Breast epithelium (tissue), 4 donors: ENCODE measurements at regions not wholly inside any gene's neighbourhood (a gene's known extent, or its start where the extent isn't known, plus 50 kb on each side); places are given as distances from the start of the nearest gene placed in this dataset.

Experiments used
- DNase-seq, 2 donors: peaks; one replicate each; pipeline ENCODE4 v3.0.0-alpha.2; 2019; ENCODE audit warnings: low spot score in 2 of 2
- H3K27ac ChIP-seq, 2 donors: fragments of 200-600 bp; sonication (generic) in 1 of 2; one replicate each; pipeline ENCODE4 v1.5.1; 2016 to 2019; ENCODE audit warnings: mild to moderate bottlenecking in 1 of 2
- H3K27me3 ChIP-seq, 2 donors: fragments of 200-600 bp; sonication (generic) in 1 of 2; one replicate each; pipeline versions ENCODE4 v1.5.1 to v1.6.0; 2017 to 2019; ENCODE audit warnings: control low read depth in 1 of 2, mild to moderate bottlenecking in 1 of 2
- H3K36me3 ChIP-seq: fragments of 200-600 bp; one replicate; pipeline ENCODE4 v1.5.1; 2019
- H3K4me1 ChIP-seq, 2 donors: fragments of 200-600 bp; sonication (generic); one replicate each; pipeline ENCODE4 v1.5.1; 2016 to 2019; ENCODE audit warnings: control low read depth in 1 of 2
- H3K4me3 ChIP-seq, 3 donors: fragments of 200-600 bp; sonication (generic); 1 replicate in 2 of 3; 2 replicates in 1 of 3; pipeline ENCODE4 v1.5.1; 2016 to 2019; ENCODE audit warnings: mild to moderate bottlenecking in 3 of 3, moderate library complexity in 2 of 3
- H3K9me3 ChIP-seq, 2 donors: fragments of 200-600 bp; sonication (generic) in 1 of 2; one replicate each; pipeline ENCODE4 v1.5.1; 2016 to 2019; ENCODE audit warnings: control low read depth in 1 of 2
- POLR2A ChIP-seq: fragments of 450-650 bp; IDR thresholded peaks from one replicate; pipeline ENCODE4 v1.6.1; 2016; ENCODE audit warnings: antibody characterized with exemption, mild to moderate bottlenecking, moderate library complexity
- POLR2AphosphoS5 ChIP-seq, 3 donors: sonication (generic); formaldehyde crosslinking; IDR thresholded peaks; one replicate each; pipeline ENCODE4 v1.6.1; 2017; ENCODE audit warnings: antibody characterized with exemption in 3 of 3
- intact Hi-C: fragments of 100-400 bp; cut with DNase I; formaldehyde crosslinking; loops from one replicate; pipeline ENCODE4 v1.15.1; 2023; ENCODE audit warnings: low total_unique reads
- TF ChIP-seq, protein P1 (sequence below), 3 donors: fragments of 450-650 bp; IDR thresholded peaks; one replicate each; pipeline ENCODE4 v1.5.1; 2016 to 2017; ENCODE audit warnings: antibody characterized with exemption in 3 of 3, mild to moderate bottlenecking in 3 of 3, moderate library complexity in 3 of 3

DNA sequence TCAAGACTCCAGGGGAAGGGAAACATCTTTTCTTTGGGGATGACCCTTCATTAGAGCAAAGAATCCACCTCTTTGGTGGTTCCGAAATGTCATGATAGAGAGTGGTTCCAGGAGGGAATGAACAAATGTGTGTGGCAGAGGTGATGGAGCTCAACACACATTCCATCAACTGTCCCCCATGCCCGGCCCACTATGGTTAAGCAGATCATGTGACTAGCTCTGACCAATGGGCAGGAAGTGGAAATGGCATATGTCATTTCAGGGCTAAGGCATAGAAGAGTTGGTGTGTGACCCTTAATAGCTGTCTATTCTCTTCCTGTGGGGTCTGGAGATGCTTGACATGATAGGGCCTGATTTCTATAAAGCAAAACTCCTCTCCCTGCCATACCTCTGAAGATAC is 194.6 kb downstream of the GAS1 start:
- H3K27ac ChIP-seq, result no peak overlapping the region
- intact Hi-C loops, result no loop called here

DNA sequence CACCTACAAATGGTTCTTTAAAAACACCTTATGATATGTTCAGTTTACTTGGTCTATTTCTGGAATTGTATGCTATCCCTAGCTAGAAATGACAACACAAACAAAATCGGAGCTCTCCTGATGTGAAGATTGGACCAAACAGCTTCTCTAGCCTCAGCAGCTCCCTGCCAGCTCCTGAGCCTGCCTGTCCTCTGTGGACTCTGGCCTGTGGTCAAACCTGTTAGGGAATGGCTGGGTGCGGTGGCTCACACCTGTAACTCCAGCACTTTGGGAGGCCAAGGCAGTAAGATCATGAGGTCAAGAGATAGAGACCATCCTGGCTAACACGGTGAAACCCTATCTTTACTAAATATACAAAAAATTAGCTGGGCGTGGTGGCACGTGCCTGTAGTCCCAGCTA is 195.3 kb downstream of the GAS1 start:
- DNase-seq, result no peak
- intact Hi-C loops, result no loop called here
- Histone ChIP-seq H3K27ac (no peak overlapping the region), H3K4me3 (no peak overlapping the region), H3K9me3 (no peaks in the 10 kb centered on the region), H3K36me3 (no peaks in the 10 kb centered on the region), H3K27me3 (no peaks in the 10 kb centered on the region), H3K4me1 (no peaks in the 10 kb centered on the region)
- no peak for TF ChIP-seq POLR2AphosphoS5 (IDR thresholded peaks at IDR 0.05)
- TF ChIP-seq, protein P1, sequence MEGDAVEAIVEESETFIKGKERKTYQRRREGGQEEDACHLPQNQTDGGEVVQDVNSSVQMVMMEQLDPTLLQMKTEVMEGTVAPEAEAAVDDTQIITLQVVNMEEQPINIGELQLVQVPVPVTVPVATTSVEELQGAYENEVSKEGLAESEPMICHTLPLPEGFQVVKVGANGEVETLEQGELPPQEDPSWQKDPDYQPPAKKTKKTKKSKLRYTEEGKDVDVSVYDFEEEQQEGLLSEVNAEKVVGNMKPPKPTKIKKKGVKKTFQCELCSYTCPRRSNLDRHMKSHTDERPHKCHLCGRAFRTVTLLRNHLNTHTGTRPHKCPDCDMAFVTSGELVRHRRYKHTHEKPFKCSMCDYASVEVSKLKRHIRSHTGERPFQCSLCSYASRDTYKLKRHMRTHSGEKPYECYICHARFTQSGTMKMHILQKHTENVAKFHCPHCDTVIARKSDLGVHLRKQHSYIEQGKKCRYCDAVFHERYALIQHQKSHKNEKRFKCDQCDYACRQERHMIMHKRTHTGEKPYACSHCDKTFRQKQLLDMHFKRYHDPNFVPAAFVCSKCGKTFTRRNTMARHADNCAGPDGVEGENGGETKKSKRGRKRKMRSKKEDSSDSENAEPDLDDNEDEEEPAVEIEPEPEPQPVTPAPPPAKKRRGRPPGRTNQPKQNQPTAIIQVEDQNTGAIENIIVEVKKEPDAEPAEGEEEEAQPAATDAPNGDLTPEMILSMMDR (IDR thresholded peaks at IDR 0.05), result no peak
- TF ChIP-seq POLR2A, result no peak

More for the DNA sequence above, 194.6 kb downstream of the GAS1 start:
- Histone ChIP-seq H3K27me3 (no peaks in the 10 kb centered on the region), H3K9me3 (no peaks in the 10 kb centered on the region), H3K4me3 (no peak overlapping the region), H3K36me3 (no peaks in the 10 kb centered on the region), H3K4me1 (no peaks in the 10 kb centered on the region)
- TF ChIP-seq, protein P1 (IDR thresholded peaks at IDR 0.05), result no peak
- TF ChIP-seq POLR2A (no peak), POLR2AphosphoS5 (IDR thresholded peaks at IDR 0.05) (no peak)
- no peak for DNase-seq

GRCh38 chr9:86751207-86751606 is 196.1 kb downstream of the GAS1 start:
- intact Hi-C loops, result no loop called here
- DNase-seq, result no peak
- H3K4me1 ChIP-seq, result no peaks in the 10 kb centered on the region
- H3K9me3 ChIP-seq, result no peaks in the 10 kb centered on the region
- no peaks in the 10 kb centered on the region for H3K36me3 ChIP-seq
- H3K4me3 ChIP-seq, result no peak overlapping the region
- TF ChIP-seq, protein P1 (IDR thresholded peaks at IDR 0.05), result no peak
- H3K27me3 ChIP-seq, result no peaks in the 10 kb centered on the region
- H3K27ac ChIP-seq, result no peak overlapping the region

DNA sequence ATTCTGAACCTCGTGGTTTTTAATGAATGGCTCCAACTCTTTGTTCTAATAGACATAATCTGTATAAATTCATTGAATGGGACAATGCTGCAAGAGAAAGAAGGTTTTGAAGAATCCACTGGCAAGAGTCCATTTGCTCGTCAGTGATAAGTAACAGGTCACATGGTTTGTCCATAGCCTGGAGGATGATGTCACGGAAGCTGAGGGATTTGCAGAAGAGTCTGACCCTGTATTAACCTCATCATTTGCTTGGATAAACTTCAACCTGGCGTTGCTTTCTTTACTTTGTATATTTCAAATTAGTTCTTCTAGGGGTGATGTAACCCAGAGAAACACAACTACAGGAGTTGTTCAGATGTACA is 197.4 kb downstream of the GAS1 start:
- TF ChIP-seq POLR2AphosphoS5 (IDR thresholded peaks at IDR 0.05), result no peak
- TF ChIP-seq, protein P1 (IDR thresholded peaks at IDR 0.05), result no peak
- no peak for TF ChIP-seq POLR2A
- DNase-seq, result no peak
- Histone ChIP-seq H3K4me3 (no peak overlapping the region), H3K36me3 (no peaks in the 10 kb centered on the region), H3K4me1 (no peaks in the 10 kb centered on the region), H3K27me3 (no peaks in the 10 kb centered on the region), H3K27ac (no peak overlapping the region), H3K9me3 (no peaks in the 10 kb centered on the region)
- intact Hi-C loops, result no loop called here

- DNase-seq, result no peak
- no peaks in the 10 kb centered on the region for H3K9me3 ChIP-seq
- no peaks in the 10 kb centered on the region for H3K36me3 ChIP-seq
- H3K4me1 ChIP-seq, result no peaks in the 10 kb centered on the region
- TF ChIP-seq, protein P1 (IDR thresholded peaks at IDR 0.05), result no peak
- TF ChIP-seq POLR2AphosphoS5 (IDR thresholded peaks at IDR 0.05) (no peak), POLR2A (no peak)
- no peak overlapping the region for H3K4me3 ChIP-seq
- intact Hi-C loops, result no loop called here
- H3K27me3 ChIP-seq, result no peaks in the 10 kb centered on the region
- H3K27ac ChIP-seq, result no peak overlapping the region
These were observed 198.0 kb downstream of the GAS1 start for GRCh38 chr9:86749161-86749893.
